Keratinocyte (primary cell): ENCODE measurements at regions not wholly inside any gene's neighbourhood (a gene's known extent, or its start where the extent isn't known, plus 50 kb on each side); places are given as distances from the start of the nearest gene placed in this dataset.

Source experiments
- DNase-seq: peaks from one replicate; pipeline ENCODE4 v3.0.0-alpha.2; 2011; ENCODE audit warnings: low read depth, missing footprints, low spot score
- FAIRE-seq: peaks from 2 replicates; lab custom pipeline; 2011; peaks lifted over from hg19 to GRCh38; lab: Jason Lieb, UNC
- H2AFZ ChIP-seq: 2 replicates; pipeline ENCODE4 v1.6.0; 2012; ENCODE audit warnings: low read length, control low read depth, inconsistent platforms; ENCODE audit not compliant: control insufficient read depth
- H3K27ac ChIP-seq: 2 replicates; pipeline ENCODE4 v1.5.1; 2011; ENCODE audit warnings: low read length; ENCODE audit not compliant: control insufficient read depth, insufficient read depth
- H3K27me3 ChIP-seq: 3 replicates; pipeline ENCODE4 v1.6.0; 2011; ENCODE audit warnings: low read length; ENCODE audit not compliant: control insufficient read depth, insufficient read depth; ENCODE audit errors: extremely low read depth
- H3K36me3 ChIP-seq, 2 experiments: 2 replicates in 1 of 2; 3 replicates in 1 of 2; pipeline ENCODE4 v1.5.1; 2011; ENCODE audit warnings: low read length in 2 of 2, mild to moderate bottlenecking in 1 of 2; ENCODE audit not compliant: control insufficient read depth in 2 of 2, insufficient read depth in 2 of 2; ENCODE audit errors: extremely low read depth in 1 of 2
- H3K4me1 ChIP-seq: 3 replicates; pipeline ENCODE4 v1.5.1; 2011; ENCODE audit warnings: low read length; ENCODE audit not compliant: control insufficient read depth, insufficient read depth; ENCODE audit errors: extremely low read depth
- H3K4me2 ChIP-seq: 3 replicates; pipeline ENCODE4 v1.6.0; 2011; ENCODE audit warnings: low read depth, low read length; ENCODE audit not compliant: control insufficient read depth, insufficient read depth; ENCODE audit errors: extremely low read depth
- H3K4me3 ChIP-seq, 3 experiments: fragments of 200-600 bp in 1 of 3; sonication (generic) in 1 of 3; 2 replicates in 2 of 3; 3 replicates in 1 of 3; pipeline ENCODE4 v1.5.1; 2011 to 2016; ENCODE audit warnings: low read length in 3 of 3, mild to moderate bottlenecking in 3 of 3, control low read depth in 2 of 3, inconsistent platforms in 1 of 3, low read depth in 1 of 3, mixed read lengths in 1 of 3, mixed run types in 1 of 3, moderate library complexity in 1 of 3; ENCODE audit not compliant: control insufficient read depth in 2 of 3, insufficient read depth in 2 of 3; ENCODE audit errors: extremely low read depth in 1 of 3
- H3K79me2 ChIP-seq: 2 replicates; pipeline ENCODE4 v1.6.0; 2012; ENCODE audit warnings: low read length; ENCODE audit not compliant: control insufficient read depth, insufficient read depth
- H3K9ac ChIP-seq: 3 replicates; pipeline ENCODE4 v1.6.0; 2011; ENCODE audit warnings: low read length; ENCODE audit not compliant: control insufficient read depth, insufficient read depth; ENCODE audit errors: extremely low read depth
- H3K9me1 ChIP-seq: 3 replicates; pipeline ENCODE4 v1.6.0; 2011; ENCODE audit warnings: low read length; ENCODE audit not compliant: control insufficient read depth, insufficient read depth; ENCODE audit errors: extremely low read depth
- H3K9me3 ChIP-seq: 2 replicates; pipeline ENCODE4 v1.5.1; 2012; ENCODE audit warnings: low read depth, low read length; ENCODE audit not compliant: control insufficient read depth
- H4K20me1 ChIP-seq: 3 replicates; pipeline ENCODE4 v1.6.0; 2011; ENCODE audit warnings: low read length; ENCODE audit not compliant: control insufficient read depth, insufficient read depth; ENCODE audit errors: extremely low read depth
- CTCF ChIP-seq, 3 experiments: IDR thresholded peaks in 1 of 3; conservative IDR thresholded peaks in 1 of 3; optimal IDR thresholded peaks in 1 of 3; 2 replicates in 2 of 3; 3 replicates in 1 of 3; pipeline versions ENCODE3 to v1.5.1; 2011; ENCODE audit warnings: low read length in 3 of 3, mild to moderate bottlenecking in 3 of 3, moderate library complexity in 2 of 3, control low read depth in 1 of 3, inconsistent platforms in 1 of 3; ENCODE audit not compliant: insufficient read depth in 2 of 3; ENCODE audit errors: extremely low read depth in 1 of 3
- EZH2 ChIP-seq: IDR thresholded peaks from one replicate; pipeline ENCODE4 v1.6.1; 2012; ENCODE audit warnings: inconsistent platforms, mild to moderate bottlenecking, low read length, moderate library complexity
- dilution Hi-C: fragments of 300-500 bp; cut with MboI; formaldehyde crosslinking; loops from one replicate; pipeline ENCODE4 v1.7.0; 2020; ENCODE audit warnings: low sequenced_read_pairs; ENCODE audit not compliant: extremely low pct_ligation_motif_present

GRCh38 chr7:42476255-42476654, 239.2 kb upstream of the GLI3 start:
- Histone ChIP-seq H4K20me1 (no peaks in the 10 kb centered on the region), H3K9ac (no peak overlapping the region), H2AFZ (no peak overlapping the region), H3K79me2 (no peaks in the 10 kb centered on the region), H3K9me3 (no peaks in the 10 kb centered on the region), H3K36me3 (no peaks in the 10 kb centered on the region), H3K4me3 (no peak overlapping the region), H3K27ac (no peak overlapping the region), H3K4me1 (no peaks in the 10 kb centered on the region), H3K27me3 (no peaks in the 10 kb centered on the region), H3K4me2 (no peak overlapping the region), H3K9me1 (no peaks in the 10 kb centered on the region)
- dilution Hi-C loops, result no loop called here
- no peak for TF ChIP-seq EZH2
- no peak for TF ChIP-seq CTCF (optimal IDR thresholded peaks at IDR 0.05 in 1 of 3, IDR thresholded peaks at IDR 0.05 in 1 of 3, conservative IDR thresholded peaks at IDR 0.05 in 1 of 3; ENCODE audit: extremely low read depth in 1 of 3, insufficient read depth in 2 of 3, low read length in 3 of 3)
- peak; percentile 29 for FAIRE-seq
- no peak for DNase-seq

DNA sequence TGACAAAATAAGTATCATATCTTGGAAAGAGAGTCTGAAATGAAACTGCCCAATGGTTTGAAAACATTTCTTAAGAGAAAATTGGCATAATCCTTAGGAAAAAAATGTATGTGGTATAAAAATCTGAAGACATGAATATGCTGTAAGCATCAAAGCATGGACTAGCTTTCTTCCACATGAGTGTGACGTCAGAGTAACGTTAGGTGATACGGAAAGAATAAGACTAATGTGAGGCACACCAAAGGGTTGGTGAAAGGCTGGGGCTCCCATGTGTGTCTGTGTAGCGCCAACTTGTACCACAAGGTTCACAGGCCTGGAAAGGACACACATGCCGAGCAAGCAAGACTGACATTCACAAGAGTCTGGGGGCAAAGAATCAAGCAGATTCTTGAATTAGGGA, 238.1 kb upstream of the GLI3 start:
- DNase-seq, result no peak
- Histone ChIP-seq H3K36me3 (no peaks in the 10 kb centered on the region), H4K20me1 (no peaks in the 10 kb centered on the region), H3K4me1 (no peaks in the 10 kb centered on the region), H3K4me2 (no peak overlapping the region), H3K9me3 (no peaks in the 10 kb centered on the region), H3K9me1 (no peaks in the 10 kb centered on the region), H3K27me3 (no peaks in the 10 kb centered on the region), H3K9ac (no peak overlapping the region), H3K27ac (no peak overlapping the region), H3K79me2 (no peaks in the 10 kb centered on the region), H2AFZ (no peak overlapping the region), H3K4me3 (no peak overlapping the region)
- dilution Hi-C loops, result no loop called here
- TF ChIP-seq EZH2, result no peak
- TF ChIP-seq CTCF (optimal IDR thresholded peaks at IDR 0.05 in 1 of 3, IDR thresholded peaks at IDR 0.05 in 1 of 3, conservative IDR thresholded peaks at IDR 0.05 in 1 of 3; ENCODE audit: extremely low read depth in 1 of 3, insufficient read depth in 2 of 3, low read length in 3 of 3), result no peak
- FAIRE-seq, result no peak
